NCI-H146 (cell line): ENCODE measurements at regions not wholly inside any gene's neighbourhood (a gene's known extent, or its start where the extent isn't known, plus 50 kb on each side); places are given as distances from the start of the nearest gene placed in this dataset.

Experiments
- DNase-seq: peaks from one replicate; lab custom pipeline; 2025; lab: John Stamatoyannopoulos, UW

DNA sequence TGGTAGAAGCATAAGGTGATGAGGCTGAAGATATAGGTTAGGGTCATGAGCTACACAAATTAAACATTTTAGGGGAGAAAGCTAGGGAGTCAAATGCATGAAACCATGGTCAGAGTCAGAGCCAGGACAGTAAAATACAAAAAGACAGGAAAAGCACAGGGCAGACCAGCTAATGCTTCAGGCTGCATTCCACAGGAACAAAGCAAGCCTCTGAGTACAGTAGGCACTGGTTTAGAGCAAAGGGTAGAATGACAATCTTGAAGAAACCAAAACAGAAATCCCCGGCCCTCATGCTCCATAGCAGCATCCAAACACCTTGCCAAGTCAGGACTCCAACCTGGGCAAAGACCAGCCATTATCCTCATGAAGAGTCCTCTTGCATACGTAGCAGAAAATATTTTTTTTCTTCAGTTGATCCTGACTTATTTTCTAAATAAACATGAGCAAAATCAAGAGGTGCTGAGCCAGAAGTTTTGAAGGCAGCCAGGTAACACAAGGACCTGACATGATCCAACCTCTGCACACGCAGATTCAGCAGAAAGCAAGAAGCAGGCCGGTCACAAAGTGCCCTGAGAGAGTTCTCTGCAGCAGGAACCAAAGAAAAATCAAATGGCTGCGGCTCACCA lies 273.1 kb downstream of the TTLL7 start:
- no peak for DNase-seq

DNA sequence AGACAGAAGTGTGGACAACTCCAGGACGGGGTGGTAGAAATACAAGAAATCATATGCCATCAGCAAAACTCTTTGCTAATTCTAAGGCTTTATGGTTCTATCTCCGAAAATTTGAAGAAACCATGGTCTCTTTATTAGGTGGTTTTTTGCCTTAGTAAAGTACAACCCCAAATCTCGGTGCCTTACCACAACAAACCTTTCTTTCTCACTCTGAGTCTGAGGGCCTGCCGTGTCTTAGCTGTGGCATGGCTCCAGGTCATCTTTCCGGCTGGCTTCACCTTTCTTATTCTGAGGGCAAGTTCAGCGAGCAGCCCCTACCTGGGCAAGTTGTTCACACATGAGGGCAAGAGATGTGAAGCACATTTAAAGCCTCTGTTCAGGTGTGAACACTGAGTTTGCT lies 280.6 kb downstream of the TTLL7 start:
- no peak for DNase-seq

DNA sequence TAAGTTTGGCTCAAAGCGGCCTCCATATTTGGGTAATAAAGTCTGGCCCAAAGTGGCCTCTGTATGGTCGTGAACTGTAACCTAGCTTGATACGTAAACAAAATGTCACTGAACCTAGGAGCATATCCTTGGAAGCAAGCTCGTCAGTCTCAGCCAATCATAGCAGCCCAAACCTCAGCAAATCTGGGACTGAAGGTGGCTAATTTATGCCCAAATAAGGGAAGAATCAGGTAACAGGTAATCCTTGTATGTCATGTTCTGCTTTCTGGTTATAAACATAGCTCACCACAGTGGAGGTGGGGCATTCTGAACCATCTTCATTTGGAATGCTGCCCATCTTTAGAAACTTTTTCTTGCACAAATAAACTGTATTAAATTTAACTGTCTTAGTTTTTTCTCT lies 281.1 kb downstream of the TTLL7 start:
- DNase-seq = no peak

DNA sequence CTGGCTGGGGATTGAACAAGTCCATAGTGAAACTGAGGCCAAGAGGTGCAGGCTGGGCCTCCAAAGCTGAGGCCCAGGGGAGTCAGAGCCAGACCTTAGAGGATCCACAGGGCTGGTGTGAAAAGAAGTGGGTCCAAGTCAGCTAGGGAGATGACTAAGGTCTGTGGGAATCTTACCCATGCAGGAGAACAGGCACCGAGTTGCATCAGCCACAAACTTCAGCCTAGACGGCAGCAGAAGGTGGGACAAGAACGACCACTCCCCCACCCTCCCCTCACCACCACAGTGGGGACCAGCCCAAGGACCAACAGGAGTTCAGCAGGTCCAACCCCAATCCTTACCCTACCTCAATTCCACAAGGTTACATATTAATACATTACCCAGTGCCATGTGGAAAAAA lies 282.3 kb downstream of the TTLL7 start:
- DNase-seq = no peak

DNA sequence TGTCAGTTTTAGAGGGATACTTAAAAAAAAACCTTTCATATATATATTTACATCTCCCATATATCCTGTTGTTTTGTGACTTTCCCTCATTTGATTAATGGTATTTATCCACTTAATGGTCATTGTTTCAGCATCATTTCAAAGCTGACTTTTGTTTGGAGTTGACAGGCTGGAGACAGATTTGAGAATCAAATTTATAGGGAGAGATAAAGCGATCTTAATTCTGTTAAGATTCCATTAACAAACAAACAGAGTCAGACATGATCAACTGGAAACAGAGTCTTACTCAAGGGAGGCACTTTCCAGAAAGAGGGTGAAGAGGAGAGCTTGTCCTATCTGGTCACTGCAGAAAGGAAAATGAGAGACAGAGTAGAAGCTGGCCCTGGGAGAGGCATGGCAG lies 283.4 kb downstream of the TTLL7 start:
- no peak for DNase-seq

DNA sequence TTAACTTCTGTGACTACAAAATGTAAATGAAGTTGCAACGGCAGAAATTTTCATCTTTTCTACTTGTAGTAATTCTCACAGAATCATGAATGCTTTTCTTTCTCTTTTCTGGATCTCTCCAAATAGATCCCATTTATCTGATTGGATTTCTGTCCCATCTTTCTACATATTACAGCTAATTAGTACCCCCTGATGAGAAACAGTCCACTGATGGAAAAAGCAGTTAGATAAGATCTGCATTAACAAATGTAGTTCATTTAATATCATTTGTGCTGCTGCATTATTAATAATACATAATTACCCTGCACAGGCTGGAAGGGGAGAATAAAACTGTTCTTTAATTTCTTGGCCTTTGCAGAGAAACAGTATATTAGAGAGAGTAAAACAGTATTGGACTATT lies 289.3 kb downstream of the TTLL7 start:
- peak; percentile 15 for DNase-seq

DNA sequence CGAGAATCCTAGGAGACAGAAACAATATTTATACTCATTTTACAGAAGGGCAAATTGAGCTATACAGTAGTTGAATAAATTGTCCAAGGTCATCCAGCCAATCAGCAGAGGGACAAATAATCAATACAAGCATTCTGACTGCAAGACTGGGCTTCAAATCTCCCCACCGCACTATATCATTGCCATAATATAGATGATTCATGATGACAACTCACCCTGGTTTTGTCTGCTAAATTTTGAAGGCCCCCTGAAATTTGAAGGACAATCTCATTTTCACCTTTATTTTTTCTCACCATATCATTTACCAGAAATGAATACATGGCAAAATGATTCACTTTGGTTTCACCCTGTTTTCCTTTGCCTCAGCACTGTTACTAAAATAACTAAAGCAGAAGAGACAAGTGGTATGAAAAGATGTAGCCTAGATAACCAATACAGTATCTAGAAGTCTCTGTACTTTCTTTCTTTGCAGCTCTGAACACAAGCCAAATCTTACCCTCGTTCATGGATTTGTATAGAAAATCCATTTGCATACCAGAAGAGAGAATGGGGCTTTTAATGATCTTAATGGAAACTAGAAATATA lies 292.5 kb downstream of the TTLL7 start:
- DNase-seq = no peak

DNA sequence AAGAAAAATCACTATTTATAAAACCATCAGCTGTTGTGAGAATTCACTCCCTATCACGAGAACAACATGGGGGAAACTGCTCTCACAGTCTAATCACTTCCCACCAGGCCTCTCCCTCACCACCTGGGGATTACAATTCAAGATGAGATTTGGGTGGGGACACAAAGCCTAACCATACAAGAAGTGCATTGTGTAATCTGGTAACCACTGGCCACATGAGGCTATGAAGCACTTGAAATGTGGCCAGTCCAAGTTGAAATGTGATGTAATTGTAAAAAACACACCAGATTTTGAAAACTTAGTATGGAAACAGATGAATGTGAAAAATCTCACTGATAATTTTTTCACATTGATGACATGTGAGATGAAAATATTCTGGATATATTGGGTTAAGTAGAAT lies 293.8 kb downstream of the TTLL7 start:
- DNase-seq = no peak

DNA sequence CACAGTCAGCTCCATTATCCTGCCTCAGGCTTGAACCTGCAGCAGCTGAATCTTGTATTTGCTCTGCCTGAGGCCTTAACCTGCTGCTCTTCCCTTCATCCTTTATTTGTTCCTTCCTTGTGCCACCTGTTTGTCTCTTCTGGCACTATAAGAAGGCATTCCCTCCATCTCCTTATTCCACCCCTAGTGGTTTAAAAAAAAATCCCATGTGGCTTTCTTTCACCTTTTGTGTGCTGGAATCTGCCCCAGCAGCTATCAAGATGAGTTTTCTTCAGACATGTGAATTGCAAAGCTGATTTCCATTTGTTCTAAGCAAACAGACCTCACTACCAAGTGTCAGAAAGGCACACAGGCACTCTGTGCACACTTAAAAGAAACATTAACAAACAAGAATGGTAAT lies 294.6 kb downstream of the TTLL7 start:
- DNase-seq = peak; percentile 17

DNA sequence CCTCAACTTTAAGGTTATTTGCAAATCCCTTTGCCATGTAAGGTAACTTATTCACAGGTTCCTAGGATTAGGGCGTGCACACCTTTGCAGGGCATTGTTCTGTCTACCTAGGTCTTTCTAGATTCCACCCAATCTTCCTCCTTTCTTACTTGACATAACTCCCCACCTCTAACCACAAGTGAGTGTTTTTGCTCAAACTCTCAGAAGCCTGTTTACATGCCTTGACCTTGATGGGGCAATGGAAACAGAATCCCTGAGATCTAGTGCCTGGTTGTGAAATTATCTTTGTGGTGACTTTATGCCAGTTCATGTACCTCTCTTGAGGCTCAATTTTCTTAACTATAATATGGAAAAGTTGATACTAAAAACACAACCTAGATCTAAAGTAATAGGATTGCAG lies 296.6 kb downstream of the TTLL7 start:
- DNase-seq = no peak

DNA sequence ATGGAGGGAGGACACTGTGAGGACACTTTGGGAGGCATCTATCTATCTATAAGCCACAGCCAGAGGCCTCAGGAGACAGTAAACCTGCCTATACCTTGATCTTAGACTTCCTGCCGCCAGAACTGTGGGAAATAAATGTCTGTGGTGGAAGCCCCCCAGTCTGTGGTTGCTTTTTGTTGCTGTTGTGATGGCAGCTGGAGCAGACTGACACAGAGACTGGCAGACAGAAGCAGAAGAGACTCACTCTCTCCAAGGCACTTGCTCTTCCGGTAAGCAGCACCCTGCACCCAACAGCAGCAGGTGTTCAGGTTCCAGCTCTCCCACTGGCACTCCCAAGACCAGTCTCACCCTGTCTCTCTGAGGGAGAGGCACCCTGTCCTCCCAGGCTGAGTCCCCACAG lies 297.6 kb downstream of the TTLL7 start:
- DNase-seq = no peak

DNA sequence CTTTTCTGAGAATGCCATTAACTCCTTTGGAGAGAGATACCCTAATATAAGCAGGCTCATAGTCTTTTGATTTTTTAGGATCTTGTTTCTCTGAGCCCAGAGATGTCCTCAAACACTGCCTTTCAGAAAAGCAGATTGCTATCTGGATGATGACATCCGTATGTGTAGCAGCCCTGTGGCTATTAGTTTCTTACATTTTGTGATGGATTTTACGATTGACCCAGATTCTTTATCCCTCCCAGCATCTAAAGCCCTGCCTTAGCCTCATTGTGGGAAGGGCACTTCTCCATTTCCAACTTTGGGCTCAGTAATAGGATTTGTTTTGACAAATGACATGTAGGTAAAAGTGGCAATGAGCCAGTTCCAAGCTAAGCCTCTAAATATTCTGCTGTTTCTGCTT lies 300.3 kb downstream of the TTLL7 start:
- DNase-seq = no peak

DNA sequence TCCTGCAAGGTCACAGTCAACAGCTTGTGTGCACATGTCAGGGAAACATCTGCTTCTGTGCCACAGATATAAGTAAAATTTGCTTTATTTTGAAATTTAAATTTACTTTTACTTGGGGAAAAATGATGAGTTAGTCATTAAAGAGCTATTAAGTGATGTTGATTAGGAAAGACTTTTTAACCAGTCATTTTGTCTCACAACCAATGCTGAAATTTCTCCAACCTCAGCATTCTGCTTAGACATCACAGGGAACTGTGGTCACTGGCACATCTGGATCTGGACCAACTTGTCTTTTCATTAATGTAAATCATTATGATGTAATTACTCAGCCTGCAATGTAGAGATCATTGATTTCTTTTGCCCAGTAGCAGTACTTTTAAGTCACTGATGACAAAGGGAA lies 301.0 kb downstream of the TTLL7 start:
- no peak for DNase-seq

DNA sequence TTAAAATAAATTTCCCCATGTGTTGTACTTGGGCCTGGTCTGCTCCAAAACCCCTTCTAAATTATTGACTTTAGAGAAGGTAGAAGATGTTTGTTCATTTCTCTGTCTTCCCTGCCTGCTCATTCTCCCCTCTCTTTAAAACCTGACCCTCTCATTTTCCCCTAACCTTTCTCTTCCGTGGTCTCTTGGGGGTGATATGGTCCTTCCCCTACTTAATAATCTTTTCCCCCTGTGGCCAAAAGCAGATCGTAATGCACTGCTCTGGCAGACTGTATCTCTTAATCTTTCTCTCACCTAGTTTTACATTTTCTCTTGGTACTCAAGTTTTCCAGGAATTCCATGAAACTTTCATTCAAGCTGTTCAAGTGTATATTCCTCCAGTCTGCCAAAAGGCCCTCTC lies 301.7 kb downstream of the TTLL7 start:
- DNase-seq = no peak

DNA sequence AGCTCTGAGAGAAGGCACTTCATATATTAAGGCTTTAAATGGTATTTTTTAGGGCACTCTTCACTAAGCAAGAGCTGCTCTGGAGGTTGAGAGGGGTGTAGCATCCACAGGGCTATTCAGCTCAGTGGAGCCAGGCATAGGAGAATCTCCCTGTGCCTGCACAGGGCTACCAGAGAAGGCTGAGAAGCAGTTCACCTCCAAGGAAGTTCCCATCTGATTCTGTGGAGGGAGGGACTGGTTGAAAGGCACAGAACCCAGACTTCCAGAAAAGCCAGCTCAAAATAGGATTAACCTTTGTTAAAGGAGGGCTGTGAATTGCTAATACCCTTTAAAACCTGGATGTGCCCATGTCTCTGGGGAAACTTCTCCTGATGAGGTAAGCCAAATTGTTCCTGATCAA lies 304.5 kb downstream of the TTLL7 start:
- peak; percentile 36 for DNase-seq

DNA sequence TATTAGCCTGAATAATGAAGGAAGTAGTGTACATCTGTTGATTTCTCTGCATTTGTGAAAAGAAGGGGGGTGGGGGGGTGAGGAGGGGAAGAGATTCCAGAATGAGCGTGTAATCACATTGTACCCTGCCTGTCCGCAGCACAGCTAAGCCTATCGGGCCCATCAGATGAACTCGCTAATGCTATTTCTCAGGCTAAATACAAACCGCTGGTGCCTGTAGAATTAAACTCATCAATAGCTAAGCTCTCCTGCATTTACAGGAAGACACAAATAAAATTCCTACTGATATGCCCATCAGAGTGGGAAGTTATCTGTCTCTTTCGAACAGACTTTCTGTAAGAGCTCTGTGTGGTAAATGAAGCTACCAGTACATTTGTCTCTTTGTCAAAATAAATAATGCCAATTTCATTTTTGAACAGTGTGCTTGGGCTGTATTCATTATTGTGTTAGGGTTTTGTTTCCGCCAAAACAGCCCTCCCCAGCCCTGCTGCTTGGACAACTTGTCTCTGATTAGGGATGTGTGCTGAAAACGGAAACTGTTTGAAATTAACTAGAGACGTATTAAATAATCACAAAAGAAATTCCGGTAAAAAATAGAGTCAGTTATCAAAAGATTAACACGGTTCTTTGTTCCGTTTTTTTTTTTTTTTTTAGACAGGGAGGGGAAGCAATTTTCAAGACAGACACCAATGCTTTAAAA lies 305.4 kb downstream of the TTLL7 start:
- peak; percentile 76 for DNase-seq

DNA sequence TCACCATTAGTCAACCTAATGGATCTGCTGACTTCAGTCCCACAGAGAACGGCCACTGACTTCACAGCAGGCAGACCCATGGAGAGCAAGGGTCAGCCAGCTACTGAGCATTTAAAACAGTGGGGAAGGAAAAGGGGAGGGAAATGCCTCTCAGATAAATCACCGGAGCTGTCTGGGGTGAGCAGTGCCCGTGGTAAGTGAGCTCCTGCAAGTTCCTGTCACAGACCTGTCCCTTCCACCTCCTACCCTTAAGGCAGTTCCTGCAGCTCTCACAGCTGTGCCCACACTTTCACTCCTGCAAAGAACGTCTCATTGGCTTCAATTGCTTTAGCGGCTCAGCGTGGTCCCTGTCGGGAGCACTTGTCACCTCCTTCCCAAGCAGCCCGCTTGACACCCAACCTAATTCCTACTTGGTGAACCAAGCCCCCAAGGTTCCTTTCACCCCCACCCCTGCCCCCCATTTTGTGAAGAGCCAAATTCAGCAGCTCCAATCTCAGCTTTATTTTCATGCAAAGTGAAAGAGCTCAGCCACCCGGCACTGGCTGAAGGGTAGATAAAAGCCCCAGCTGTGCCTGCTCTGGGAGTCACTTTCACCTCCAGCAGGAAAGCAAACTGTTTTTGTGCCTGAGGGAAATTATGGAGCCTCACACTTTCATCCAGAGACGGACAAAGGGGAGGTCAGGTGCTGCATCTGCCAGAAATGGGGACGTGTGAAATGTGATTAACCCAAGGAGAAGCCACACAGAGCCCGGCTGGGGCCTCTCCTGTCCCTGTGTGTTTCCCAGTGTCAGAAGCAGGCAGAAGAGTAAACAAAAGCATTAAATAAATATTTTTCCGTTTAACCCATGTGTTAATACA lies 306.2 kb downstream of the TTLL7 start:
- peak; percentile 92 for DNase-seq

DNA sequence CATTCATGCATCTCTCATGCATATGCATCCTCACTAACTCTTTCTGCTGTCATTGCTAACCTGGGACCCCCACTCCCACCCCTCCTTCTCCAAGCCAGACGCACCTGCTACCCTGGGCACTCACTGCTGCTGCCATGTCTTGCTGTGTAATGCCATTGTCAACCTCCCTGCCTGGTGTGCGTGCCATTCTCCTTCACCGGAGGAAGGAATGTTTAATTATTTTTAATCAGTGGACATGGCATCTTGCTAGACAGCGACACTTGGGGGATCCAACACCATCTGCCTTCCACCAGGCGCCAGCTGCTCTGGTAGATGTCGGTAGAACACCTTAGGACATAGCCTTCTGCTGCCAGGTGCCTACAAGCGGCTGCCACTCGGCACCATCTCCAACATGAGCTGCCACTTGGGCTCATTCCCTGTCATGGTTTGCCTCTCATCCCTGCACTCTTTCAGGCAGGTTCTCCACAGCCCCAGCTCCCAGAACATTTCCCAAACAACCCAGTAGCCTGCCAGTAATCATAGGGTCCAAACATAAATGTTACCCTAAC lies 306.9 kb downstream of the TTLL7 start:
- peak; percentile 81 for DNase-seq

DNA sequence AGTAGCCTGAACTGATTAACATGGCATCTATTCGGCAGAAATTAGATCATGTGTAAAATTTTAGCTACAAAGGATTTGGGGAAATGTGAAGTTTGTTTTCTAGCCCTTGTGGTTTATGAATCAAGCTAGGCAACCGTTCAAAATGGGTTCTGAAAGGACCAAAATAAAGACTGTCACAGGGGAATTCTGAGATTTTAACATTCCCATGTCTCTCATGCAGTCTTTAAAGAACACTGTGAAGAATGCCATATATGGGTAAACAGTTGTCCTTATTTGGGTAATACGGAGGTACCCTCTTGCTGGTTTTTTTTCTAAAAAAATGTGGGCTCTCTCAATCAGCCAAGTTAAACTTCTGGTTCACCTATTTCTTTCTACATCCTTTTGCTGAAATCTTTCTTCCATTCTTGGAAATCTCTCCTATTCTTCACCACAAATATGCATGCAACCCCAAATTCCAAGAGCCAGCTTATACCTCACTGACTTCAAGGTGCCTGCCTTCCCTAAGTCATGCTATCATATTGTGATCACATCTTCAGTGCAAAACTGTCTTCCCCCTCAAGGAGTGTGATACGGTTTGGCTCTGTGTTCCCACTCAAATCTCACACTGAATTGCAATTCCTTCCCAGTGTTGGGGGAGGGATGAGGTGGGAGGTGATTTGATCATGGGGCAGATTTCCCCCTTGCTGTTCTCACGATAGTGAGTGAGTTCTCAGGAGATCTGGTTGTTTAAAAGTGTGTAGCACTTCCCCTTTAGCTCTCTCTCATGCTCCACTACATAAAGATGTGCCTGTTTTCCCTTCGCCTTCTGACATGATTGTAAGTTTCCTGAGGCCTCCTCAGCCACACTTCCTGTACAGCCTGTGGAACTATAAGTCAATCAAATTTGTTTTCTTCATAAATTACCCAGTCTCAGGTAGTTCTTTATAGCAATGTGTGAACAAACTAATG lies 308.7 kb downstream of the TTLL7 start:
- DNase-seq = no peak

DNA sequence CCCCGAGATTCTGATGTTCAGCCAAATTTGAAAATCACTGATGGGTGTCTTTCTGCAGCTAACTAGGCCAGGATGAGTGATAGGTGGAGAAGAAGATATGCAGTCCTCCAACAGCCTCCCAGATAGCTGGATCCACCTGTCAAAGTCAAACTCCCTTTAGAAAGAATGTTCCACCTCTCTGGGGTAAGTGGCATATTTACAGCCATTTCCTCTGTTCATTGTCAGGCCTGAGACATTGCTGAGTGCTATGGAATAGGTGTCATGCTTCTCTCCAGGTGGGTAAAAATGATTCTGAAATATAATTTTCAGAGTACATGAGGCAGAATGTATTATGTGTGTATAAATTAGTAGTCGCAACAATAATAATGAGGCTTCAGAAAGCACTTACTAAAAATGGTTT lies 316.8 kb downstream of the TTLL7 start:
- no peak for DNase-seq

DNA sequence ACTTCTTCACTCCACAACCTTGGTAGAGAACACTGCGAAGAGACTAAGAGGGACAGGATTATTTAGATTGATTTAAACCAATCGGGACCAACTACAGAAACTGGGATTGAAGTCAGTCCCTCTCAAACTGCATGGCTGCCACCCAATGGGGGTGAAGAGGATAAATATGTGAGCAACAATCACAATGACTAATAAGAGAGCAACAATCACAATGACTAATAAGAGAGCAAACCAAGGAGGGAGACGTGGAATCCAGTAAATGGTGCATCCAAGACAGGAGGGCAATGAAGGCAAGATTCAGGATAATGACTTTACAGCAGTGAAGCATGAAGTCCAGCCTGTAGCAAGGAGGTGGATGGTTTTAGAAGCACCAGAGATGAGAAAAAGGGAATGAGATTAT lies 322.8 kb downstream of the TTLL7 start:
- DNase-seq = no peak
